ENCODE measurements at regions not wholly inside any gene's neighbourhood (a gene's known extent, or its start where the extent isn't known, plus 50 kb on each side); places are given as distances from the start of the nearest gene placed in this dataset.

DNA sequence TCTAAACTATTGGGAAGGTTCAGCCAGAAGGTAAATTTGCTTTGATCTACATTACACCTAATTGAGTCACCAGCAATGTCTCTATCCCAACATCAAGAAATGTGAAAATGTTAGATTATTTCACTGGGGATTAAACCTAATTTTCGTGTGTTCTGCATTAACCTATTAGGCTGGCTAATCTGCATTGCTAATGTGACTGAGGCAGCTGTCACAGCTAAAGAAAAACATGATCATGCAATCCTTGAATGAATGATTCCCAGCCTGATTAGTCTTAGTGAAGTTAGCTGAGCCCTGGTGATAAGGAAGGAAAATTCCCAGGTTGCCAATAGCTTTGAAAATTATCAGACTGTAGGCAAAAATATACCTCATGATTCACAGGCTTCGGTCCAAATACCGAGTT lies 135.3 kb downstream of the LINC00237 start:
- Mint-ChIP-seq H3K4me1 (ENCODE audit: low read depth) (no peaks in the 10 kb centered on the region), H3K4me3 (ENCODE audit: unreplicated experiment) (no peak overlapping the region), H3K27ac (ENCODE audit: unreplicated experiment) (no peak overlapping the region), H3K27me3 (ENCODE audit: low read depth) (peaks cover 2% of the 10 kb centered on the region), H3K36me3 (ENCODE audit: low read depth) (no peaks in the 10 kb centered on the region), H3K9me3 (ENCODE audit: low read depth) (peaks cover 2% of the 10 kb centered on the region)
- no peak for DNase-seq (ENCODE audit: low spot score)
- TF ChIP-seq, protein P1, sequence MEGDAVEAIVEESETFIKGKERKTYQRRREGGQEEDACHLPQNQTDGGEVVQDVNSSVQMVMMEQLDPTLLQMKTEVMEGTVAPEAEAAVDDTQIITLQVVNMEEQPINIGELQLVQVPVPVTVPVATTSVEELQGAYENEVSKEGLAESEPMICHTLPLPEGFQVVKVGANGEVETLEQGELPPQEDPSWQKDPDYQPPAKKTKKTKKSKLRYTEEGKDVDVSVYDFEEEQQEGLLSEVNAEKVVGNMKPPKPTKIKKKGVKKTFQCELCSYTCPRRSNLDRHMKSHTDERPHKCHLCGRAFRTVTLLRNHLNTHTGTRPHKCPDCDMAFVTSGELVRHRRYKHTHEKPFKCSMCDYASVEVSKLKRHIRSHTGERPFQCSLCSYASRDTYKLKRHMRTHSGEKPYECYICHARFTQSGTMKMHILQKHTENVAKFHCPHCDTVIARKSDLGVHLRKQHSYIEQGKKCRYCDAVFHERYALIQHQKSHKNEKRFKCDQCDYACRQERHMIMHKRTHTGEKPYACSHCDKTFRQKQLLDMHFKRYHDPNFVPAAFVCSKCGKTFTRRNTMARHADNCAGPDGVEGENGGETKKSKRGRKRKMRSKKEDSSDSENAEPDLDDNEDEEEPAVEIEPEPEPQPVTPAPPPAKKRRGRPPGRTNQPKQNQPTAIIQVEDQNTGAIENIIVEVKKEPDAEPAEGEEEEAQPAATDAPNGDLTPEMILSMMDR (IDR thresholded peaks at IDR 0.05) = no peak

DNA sequence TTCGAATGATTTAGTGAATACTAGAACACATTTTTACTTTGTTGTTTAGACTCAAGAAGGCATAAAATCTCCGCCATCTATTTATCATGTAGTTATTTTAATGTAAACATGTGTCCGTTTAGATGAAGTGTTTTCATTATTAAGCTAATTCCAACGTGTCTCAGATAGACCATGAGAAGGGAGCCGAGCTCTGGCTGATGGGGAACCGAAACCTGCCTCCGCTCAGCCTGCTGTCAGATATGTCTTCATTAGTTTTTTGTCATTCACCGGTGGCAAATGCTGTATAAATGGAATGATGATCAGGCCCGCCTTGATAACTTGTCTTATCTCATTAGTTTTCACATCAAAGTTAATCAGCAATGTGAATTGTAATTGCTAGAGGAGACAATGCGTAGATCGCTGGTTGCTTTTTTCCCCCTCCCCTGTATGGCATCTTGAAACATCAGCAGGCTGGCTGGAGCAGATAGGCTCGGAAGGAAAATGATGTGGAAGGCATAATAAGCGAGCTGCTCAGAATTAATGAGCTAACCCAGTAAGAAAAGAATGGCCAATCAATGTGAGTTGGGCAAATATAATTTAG lies 136.4 kb downstream of the LINC00237 start:
- H3K4me3 Mint-ChIP-seq (ENCODE audit: unreplicated experiment) = no peak overlapping the region
- TF ChIP-seq, protein P1 (IDR thresholded peaks at IDR 0.05) = no peak

DNA sequence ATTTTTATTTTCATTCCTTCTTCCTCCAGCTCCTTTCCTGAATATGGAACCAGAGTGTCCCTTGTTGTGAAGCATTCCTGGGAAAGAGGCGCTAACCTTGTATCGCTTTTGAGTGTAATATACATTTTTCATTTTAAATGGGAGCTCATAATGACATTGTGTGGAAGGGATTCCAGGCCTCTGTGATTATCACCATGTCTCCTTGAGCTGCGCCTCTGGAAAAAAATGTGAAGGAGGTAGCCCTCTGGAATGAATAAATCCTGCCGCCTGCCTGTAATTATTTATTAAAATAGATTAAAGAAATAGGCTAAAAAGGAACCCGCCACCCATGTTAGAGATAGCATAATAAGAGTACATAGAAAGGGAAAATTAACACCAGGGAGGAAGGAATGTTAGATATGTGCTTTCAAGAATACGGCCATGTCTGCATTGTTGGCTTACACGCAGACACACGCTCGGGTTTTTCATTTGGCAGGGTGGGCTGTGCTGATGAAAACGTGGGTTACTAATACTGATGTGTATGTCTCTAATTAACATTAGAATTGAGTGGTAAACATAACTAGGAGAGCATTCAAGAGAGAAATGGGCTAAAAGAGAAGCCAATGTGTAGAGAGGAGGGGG lies 138.5 kb downstream of the LINC00237 start:
- Mint-ChIP-seq H3K27ac (ENCODE audit: unreplicated experiment) (no peak overlapping the region), H3K27me3 (ENCODE audit: low read depth) (peaks cover 2% of the 10 kb centered on the region), H3K36me3 (ENCODE audit: low read depth) (no peaks in the 10 kb centered on the region), H3K9me3 (ENCODE audit: low read depth) (no peaks in the 10 kb centered on the region), H3K4me3 (ENCODE audit: unreplicated experiment) (no peak overlapping the region), H3K4me1 (ENCODE audit: low read depth) (no peaks in the 10 kb centered on the region)
- DNase-seq (ENCODE audit: low spot score) = no peak
- TF ChIP-seq, protein P1 (IDR thresholded peaks at IDR 0.05) = no peak

More for the DNA sequence above, 136.4 kb downstream of the LINC00237 start:
- H3K36me3 Mint-ChIP-seq (ENCODE audit: low read depth) = no peaks in the 10 kb centered on the region
- no peak for DNase-seq (ENCODE audit: low spot score)
- H3K9me3 Mint-ChIP-seq (ENCODE audit: low read depth) = no peaks in the 10 kb centered on the region
- no peaks in the 10 kb centered on the region for H3K4me1 Mint-ChIP-seq (ENCODE audit: low read depth)
- peaks cover 2% of the 10 kb centered on the region for H3K27me3 Mint-ChIP-seq (ENCODE audit: low read depth)
- no peak overlapping the region for H3K27ac Mint-ChIP-seq (ENCODE audit: unreplicated experiment)

DNA sequence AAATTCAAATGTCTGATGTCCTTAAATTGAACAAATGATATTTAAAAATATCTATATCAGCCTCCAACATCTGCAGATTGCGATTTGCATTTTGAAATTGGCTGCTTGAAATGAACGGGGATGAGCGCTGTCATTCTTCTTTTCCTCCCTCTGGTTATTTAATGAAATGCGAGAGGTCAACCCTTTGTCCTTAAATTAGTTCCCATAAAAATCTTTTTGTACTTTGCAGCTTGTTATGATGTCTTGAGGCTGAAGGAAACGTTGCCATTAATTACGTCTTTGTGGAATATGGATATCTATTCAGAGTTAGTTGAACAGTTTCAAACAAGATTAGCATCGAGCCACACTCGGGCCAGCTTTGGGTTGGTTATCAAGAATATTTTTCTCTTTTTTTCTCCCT lies 140.0 kb downstream of the LINC00237 start:
- no peak overlapping the region for H3K4me3 Mint-ChIP-seq (ENCODE audit: unreplicated experiment)
- DNase-seq (ENCODE audit: low spot score) = no peak
- H3K4me1 Mint-ChIP-seq (ENCODE audit: low read depth) = no peaks in the 10 kb centered on the region
- H3K27me3 Mint-ChIP-seq (ENCODE audit: low read depth) = peaks cover 2% of the 10 kb centered on the region
- H3K27ac Mint-ChIP-seq (ENCODE audit: unreplicated experiment) = no peak overlapping the region
- TF ChIP-seq, protein P1 (IDR thresholded peaks at IDR 0.05) = no peak
- H3K36me3 Mint-ChIP-seq (ENCODE audit: low read depth) = no peaks in the 10 kb centered on the region
- H3K9me3 Mint-ChIP-seq (ENCODE audit: low read depth) = no peaks in the 10 kb centered on the region

DNA sequence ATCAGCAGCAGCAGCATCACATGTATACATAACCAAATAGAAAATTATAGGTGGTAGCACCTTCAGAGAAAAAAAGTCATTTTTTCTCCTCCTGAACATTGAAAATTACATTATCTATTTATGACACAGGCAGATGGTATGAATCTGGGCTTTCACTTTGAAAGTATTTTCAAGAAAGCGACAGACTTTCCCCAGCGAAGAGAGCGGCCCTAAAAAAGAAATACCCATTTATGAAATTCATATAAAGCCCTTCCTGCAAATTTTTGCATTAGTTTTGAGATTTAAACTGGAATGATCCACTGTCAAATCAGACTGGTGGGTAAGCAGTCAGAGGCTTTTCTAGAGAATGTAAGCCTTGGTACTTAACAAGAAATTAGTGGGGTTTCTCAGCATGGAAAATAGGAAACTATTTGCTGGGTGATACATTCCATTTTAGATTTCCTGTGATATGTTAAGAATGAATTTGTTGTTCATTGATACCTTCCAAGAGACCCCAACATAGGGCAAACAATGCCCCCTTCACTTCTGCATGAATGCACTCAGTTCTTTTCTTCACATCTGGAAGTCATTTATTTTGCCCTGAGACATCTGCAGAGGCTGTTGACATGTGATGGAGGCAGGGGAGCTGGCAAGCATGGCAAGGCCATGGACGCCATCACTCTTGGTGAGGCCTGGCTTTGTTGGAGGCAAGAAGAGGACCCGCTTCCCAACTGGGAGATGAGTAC lies 147.0 kb downstream of the LINC00237 start:
- Mint-ChIP-seq H3K27me3 (ENCODE audit: low read depth) (peaks cover 2% of the 10 kb centered on the region), H3K9me3 (ENCODE audit: low read depth) (peaks cover 3% of the 10 kb centered on the region), H3K4me3 (ENCODE audit: unreplicated experiment) (no peak overlapping the region), H3K36me3 (ENCODE audit: low read depth) (no peaks in the 10 kb centered on the region), H3K27ac (ENCODE audit: unreplicated experiment) (no peak overlapping the region), H3K4me1 (ENCODE audit: low read depth) (no peaks in the 10 kb centered on the region)
- TF ChIP-seq, protein P1 (IDR thresholded peaks at IDR 0.05) = no peak
- no peak for DNase-seq (ENCODE audit: low spot score)

Measured in chondrocyte (in vitro differentiated cells).